HG02759 (cell line): ENCODE measurements at regions not wholly inside any gene's neighbourhood (a gene's known extent, or its start where the extent isn't known, plus 50 kb on each side); places are given as distances from the start of the nearest gene placed in this dataset.

Experiments used
- ATAC-seq: cut with Tn5 transposase; IDR thresholded peaks from one replicate; pipeline ENCODE4 v1.9.1; 2021; ENCODE audit warnings: mild to moderate bottlenecking, moderate library complexity; ENCODE audit not compliant: unreplicated experiment

DNA sequence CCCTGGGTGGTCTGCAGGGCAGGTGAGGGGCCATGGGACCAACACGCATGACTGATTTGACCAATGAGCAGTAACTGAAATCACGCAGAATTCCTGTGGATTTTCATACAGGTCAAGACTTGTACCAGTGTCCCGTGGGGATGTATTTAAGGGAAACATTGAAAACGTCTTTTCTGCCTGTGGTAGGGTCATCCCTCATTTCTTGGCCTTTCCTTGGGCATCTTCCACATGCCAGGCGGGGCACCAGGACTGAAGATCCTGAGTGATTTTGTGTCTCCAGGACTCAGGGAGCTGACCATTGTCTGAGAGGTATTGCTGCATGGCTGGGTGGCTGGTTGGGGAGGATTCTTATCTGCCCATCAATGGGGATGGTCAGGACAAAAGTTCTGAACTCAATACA, 289.0 kb downstream of the GLRX3 start:
- no peak for ATAC-seq

DNA sequence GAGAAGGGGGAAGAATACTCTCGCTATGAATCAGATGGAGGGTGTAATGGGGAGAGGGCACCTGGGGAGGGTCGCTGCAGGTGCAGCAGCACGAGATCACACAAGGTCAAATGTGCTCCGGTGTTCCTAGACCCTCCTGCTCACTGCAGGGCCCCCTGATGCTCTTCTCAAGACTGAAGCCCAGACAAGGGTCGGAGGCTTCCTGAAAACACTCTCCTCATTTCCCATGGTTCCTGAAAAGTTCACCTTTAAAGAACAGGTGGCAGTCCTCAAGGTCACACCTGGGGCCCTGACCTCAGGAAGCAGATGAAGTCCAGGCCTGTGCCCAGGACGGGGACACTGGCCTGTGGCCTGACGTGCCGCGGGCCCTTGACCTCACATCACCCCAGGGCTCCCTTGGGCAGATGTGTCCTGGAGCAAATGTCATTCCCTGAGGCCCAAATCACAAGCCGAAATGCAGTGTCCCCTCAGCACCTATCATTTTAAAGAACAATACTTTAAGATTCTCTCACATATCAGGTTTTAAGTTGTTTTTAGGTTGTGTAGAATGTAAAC, 289.8 kb downstream of the GLRX3 start:
- no peak for ATAC-seq

DNA sequence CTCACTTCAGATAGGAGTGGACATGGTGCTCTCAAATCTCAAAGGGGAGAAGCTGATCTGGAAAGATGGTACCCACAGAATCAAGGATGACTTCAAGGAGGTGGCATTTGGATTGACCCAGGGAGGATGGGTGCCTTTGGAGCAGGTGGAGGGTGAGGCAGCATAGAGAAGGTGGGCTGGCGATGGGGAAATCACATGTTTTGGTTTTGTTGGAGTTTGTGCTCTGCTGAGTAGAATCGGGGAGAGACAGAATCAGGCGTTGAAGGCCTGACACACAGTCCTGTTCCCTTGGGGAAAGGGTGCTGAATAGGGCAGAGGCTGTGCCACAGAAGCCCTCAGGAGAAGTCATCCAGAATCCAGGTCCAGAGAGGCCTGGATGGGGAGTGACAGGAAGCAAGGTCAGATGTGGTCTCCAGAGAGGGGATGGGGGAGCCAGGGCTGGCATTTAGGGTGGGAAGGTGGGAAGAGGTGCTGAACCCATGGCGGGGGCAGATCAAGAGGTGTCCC, 291.1 kb downstream of the GLRX3 start:
- ATAC-seq, result no peak

DNA sequence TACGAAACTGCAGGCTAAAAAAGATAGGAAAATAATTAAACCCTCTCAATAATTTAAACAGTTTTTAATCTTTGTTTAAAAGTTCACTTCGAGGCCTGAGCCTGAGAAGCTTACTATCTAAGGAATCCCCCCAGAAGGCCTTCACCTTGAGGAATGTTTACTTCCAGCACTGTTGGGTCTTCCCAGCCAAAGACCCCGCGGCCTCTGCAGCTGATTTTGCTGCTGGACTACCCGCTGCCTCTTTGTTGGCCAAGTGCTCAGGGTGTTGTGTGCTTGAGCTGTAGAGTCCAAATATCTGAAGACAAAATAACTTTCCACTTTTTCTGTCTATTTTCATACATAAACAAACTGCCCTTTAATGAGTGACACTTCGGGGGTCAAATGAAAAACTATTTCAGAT, 292.7 kb downstream of the GLRX3 start:
- no peak for ATAC-seq

DNA sequence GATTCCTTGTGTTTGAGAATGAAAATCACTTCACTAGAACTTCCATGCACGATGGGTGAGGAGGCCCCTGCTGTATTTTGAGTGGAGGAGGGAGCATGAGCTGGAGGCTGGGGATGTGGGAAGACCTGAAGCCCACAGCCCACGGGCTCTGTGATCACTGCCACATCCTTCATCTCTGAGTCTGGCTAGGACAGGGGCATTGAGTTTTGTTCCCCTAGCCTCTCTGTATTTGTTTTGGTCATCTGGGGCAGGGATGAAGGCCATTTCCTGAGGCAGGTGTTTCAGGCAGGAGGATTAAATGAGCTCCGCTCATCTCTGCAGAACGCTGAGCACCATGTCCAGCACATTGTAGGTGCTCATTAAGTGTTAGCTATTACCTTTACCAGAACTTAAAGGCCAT, 293.6 kb downstream of the GLRX3 start:
- ATAC-seq, result no peak

DNA sequence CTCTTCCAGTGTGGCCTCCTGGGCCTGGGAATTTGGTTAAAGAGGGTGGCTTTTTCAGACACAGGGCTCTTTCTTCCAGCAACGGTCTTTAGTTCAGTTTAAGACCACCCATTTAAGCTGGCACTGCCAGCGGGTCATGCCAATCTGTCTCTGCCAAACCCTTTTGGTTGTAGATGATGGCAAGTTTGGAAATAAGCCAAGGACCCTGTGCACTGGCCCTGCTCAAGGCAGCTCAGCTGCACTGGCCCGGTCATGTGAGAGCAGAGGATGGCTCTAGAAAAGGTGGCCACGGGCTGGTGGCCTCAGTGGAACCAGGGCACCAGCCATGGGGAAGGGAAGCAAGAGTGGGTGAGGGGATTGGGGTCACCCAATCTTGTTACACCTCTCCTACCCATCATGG, 294.1 kb downstream of the GLRX3 start:
- no peak for ATAC-seq

DNA sequence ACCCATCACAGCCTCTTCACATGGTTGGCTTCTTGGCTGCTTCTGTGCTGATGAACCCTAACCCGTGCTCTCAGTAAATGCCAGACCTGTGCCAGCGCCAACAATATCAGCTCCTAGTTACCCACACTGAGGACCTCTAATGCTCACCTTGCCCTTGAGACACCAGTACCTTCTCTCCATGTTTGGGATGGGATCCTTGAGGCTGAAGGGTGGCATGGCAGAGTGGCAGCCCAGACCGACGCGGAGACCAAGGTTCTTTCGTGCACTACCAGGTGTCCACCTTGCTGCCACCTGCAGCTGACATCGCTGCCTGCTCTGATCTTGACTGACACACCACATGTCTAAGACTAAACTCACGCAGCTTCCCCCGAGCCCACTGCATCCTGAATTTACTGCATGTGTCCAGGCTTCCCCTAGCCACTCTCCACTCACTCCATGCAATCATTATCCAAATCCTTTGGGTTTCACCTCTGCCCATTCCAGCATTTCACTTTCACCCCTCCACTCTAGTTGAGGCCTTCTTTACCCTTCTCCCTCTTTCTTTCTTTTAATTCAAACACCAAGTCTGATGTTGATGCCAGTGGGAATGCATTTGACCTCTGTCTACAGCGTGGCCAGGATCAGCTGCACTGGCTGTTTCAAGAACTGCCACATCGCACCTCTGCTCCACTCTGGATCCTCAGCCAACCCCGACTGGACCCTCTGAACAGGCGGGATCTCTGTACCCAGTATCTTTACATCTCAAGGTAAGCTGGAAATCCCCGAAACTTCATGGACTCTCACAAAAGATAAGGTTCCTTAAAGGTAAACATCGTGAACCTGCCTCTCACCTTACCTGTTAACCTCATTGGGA, 294.9 kb downstream of the GLRX3 start:
- ATAC-seq, result no peak

DNA sequence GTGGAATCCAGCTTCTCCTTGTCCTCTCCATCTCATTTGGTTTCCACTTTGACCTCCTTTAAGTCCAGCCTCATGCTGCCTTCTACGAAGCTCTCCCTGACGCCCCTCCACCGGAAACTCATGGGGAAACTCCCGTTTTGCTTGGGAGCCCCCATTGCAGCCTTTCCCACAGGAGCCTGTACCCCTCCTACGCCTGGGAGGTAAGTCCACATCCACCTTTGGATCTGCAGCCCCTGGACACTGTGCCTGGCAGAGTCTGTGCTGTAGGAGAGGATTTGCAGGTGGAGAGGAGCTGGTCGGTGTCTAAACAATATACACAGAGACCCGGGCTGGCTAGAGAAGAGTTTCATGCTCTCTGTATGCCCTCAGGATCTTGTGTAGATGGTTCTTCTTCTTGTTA, 296.1 kb downstream of the GLRX3 start:
- no peak for ATAC-seq

DNA sequence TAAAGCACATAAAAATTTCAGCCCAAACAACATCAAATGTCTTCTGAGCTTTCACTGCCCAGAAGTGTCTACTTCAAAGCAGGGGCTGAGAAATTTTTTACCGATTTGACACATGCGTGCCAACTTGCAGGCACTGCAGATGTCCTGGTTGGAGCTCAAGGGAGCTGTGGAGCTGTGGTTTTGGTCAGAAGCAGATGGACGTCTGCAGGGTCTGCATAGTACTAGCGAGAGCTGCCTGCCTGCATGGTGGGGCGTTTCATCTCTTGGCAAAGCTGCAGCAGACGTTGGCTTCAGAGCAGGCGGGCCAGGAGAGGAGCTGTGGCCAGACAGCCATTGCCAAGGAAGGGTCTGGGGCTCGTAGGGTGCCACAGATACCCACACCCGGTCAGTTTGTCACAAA, 296.7 kb downstream of the GLRX3 start:
- ATAC-seq, result no peak

DNA sequence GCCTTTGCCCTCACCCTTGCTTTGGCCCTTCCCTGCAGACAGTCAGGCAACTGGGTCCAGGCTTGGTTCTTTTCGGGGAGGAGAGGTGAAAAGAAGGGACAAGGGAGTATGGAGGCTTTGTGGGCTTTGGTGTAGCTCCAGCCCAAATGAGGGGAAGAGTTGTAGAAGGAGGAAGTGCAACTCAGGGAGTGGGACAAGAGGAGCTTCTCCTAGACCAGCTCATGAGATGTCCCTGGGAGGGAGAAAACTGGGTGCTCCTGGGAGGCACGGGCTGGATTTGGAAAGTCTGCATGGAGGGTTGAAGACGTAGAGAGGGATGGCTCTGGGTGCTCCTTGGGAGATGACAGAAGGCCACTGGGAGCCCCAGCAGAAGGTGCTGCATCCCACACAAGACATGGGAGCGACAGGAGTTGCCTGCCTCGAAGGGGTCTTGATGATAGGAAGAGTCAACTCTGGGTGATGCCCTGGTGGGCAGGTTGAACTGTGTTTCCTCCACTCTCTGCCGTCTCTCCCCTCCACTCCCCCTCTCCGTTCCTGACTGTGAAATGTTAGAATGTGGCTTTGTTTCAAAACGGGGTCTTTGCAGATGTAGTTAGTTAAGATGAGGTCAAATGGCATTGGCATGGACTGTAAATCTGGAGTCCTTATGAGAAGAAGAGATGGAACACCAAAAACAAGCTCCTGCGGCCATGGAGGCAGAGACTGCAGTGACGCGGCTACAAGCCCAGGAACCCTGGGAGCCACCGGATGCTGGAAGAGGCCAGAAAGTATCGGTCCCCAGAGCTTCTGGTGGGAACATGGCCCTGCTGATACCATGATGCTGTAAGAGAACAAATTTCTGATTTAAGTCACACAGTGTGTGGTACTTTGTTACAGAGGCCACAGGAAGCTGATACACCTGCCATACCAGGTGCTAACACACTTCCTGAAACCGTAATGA, 298.5 kb downstream of the GLRX3 start:
- ATAC-seq, result no peak

DNA sequence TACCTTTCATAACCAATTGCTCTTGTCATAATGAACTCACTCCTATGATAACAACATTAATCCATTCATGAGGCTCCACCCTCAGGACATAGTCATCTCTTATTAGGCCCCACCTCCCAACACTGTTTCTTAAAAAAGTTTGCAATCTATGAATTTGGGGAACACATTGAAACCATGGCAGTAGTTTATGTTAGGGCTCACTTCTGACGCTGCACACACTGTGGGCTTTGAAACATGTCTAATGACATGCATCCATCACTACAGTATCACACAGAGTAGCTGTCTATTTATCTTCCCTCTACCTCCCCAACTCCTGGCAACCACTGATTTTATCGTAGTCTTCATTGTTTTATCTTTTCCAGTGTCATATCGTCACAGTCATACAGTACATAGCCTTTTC, 299.8 kb downstream of the GLRX3 start:
- ATAC-seq, result no peak

DNA sequence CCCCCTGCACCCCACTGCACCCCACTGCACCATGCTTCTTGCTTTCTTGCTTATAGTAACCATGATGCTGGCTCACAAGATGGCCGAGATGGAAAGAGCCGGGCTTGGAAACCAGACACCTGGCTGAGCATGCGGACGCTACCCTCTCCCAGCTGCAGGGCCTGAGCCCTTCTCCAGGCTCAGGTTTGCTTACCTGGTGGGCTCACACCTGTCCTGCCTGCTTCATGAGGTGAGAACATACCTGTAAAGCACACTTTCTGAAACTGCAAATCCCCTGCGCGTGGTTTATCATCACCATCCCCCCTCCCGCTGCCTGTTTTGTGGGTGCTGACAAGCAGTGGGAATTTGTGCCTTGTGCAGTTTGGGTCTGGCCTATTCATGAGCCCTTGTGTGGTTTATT, 302.7 kb downstream of the GLRX3 start:
- ATAC-seq, result no peak

DNA sequence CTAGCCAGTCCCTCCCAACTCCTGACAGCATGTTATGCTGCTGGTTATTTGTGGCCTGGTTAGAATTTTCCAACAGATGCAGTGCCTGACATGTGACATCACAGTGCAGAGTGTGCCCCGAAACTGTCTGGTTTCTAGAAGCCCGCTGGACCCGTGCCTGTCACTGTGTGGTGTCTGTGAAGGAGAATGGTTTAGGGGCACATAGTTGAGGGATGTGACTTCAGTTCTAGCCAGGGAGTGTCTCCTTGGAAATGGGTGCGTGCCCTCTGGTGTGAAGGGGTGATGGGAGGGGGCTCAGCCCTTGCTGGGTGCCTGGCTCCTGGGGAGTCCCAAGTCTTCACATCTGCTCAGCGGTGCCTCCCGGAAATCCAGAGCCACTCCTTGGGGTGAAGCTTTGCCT, 303.6 kb downstream of the GLRX3 start:
- no peak for ATAC-seq

DNA sequence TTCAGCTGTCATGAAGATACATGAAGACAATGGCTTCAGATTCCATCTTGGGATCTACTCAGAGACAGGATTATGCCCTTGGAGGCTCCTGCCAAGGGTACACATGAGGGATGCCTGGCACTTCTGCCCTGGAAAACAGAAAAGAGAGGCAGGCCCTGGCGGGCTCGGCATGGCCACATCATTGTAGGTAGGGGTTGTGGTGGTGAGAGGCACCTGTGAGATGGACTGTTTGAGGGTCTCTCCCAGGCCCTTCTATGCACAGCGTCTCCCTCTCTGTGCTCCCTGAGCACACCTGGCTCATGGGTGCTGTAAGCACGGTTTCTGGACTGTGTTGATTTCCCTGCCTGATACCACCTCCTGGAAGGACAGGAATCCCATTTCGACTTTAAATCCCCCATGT, 304.3 kb downstream of the GLRX3 start:
- no peak for ATAC-seq

DNA sequence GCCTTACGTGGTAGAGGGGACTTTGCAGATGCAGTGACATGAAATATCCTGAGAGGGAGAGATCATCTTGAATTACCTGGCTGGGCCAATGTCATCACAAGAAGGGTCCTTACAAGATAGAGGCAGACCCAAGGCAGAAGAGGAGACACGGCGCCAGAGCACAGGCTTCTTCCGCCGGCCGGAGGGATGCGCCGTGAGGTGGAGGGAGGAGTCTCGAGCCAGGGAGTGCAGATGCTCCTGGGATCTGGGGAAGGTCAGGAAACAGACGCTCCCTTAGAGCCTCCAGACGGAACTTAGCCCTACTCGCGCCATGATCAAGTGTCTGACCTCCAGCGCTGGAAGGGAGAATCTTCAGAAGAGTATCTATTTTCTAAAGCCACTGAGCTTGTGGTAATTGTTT, 304.8 kb downstream of the GLRX3 start:
- ATAC-seq, result no peak

DNA sequence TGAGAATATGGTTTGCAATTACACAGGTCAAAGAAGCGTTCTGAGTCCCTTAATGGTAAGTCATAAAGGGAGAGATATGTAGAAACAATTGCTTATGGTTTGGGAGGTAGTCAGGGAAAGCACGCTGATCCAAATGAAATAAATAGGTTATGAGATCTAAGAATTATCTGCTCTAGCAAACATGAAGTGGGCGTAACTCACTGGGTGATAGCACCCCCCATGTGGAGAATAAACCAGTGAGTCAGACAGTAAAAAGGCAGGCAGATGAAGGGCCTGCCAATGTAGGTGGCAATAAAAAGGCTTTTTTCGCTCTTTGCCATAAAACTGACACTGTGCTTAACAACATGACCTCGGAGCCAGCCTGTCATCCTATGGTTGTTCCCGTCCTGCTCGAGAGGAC, 306.9 kb downstream of the GLRX3 start:
- ATAC-seq, result no peak

DNA sequence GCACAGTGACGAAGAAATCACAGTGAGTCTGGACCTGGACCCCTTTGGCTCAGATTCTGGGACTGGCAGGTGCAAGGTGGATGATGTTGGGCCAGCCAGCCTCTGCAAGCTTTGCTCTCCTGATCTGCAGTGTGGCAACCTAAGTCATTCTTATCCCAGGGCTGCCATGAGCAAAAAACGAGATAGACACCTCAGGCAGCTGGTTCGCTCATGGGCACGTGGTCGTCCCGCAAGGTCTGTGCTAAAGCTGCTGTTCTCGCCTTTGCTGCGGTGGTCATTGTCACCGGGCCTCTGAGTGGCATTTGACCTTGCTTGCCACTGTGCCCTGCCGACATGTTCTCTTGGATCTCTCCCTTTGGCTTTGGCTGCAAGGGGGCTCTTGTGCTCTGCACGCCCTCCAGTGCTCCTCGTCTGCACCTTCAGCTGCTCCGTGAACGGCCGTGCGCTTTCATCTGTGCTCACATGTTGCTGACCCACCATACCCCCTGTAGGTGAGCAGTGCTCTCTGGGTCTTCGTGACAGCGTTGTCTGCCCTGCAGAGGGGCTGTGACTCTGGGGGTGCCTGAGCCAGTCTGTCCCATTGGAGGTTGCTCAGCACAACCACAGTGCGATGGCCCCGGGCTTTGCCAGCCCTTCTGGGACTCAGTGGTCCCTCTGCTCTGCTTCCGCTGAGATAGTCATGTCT, 317.0 kb downstream of the GLRX3 start:
- no peak for ATAC-seq

DNA sequence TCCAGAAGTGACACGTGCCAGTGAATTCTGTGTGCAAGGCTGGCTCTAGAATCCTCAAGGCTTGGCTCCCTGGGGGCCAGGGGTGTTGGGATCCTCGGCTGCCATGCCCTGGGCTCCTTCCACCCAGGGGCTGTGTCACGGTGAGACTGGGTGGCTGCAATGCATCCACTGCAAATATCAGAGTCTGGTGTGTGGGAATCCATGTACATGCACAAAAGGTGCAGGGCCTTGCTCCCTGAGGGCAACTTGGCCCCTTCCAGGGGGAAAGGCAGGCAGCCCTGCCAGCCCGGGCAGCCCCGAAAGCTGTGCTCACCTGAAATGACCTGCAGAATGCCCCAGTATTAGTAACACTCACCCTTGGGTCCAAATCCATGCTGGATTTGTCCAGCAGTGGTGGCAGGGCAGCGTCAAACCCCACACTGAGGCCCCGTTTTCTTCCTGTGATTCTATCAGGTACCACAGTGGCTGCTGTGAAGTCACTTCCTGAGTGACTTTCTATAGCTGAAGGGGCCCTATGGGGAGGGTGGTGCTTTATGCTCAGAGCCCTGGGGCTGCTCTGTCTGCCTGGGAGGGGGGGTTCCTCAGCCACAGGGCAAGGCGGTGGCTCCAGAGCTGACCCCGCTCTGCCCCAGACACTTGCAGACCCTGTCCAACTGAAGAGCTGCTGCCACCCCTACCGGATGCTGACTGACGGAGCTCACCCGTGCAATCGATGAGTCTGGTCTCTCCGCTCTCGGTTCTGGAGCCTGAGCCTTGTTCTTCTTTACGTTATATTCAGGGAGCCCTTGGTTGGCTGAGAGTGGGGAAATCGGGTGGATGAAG, 317.7 kb downstream of the GLRX3 start:
- ATAC-seq, result no peak

DNA sequence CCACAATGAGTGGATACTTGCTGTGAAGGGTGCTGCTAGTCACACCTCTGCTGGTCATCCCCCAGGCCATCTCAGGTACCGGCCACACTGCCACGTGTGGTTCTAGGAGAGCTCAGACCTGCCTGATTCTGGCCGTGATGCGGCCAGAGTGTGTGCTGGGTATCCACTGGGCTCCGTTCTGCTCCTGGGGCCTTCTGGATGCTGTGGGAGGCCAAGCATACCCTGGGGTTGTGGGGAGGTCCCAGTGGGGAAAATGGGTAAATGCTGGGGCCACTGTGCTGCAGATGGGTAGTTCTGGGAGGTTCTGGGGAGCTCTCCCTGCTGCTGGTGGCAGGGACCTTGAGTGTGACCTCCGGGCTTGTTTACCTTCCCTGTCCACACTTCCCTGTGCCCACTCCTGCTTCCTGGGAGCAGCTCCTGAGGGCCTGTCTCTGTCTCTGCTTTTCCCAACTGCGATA, 318.4 kb downstream of the GLRX3 start:
- ATAC-seq, result no peak

DNA sequence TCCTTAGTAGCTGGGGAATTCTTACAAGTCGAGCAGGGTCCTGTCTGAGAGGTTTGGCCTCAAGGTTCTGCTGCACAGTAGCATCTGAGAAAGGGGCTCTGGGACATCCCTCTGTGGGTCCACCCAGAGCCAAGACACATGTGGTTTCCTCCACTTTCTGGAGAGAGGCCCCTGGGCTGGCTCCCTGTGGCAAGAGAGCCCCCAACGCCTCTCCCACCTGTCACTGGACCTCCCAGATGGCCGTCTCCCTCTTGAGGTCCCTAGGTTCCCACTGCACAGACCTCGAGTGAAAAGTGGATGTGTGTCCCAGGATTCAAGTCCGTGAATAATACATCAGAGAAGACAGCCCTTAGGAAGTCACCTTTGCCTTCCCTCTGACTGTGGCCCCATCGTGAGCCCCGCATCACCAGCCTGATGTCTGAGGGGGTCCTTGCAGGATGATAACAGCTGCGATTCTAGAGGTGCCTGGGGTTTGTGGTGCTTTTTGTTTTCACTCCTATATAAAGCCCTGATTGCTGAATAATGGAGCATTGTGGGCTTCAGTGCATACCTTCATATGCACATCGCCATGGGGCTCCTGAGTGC, 319.0 kb downstream of the GLRX3 start:
- no peak for ATAC-seq
